GM12891 (cell line): ENCODE measurements at regions not wholly inside any gene's neighbourhood (a gene's known extent, or its start where the extent isn't known, plus 50 kb on each side); places are given as distances from the start of the nearest gene placed in this dataset.

ENCODE experiments used
- PAX5 ChIP-seq: IDR thresholded peaks from 2 replicates; pipeline ENCODE4 v1.6.1; 2011; ENCODE audit warnings: low read length, moderate library complexity, mild to moderate bottlenecking; ENCODE audit not compliant: insufficient read depth, severe bottlenecking
- POLR2A ChIP-seq: IDR thresholded peaks from 2 replicates; pipeline ENCODE4 v1.6.1; 2011; ENCODE audit warnings: low read depth, low read length, control low read depth
- POLR2AphosphoS5 ChIP-seq: IDR thresholded peaks from 2 replicates; pipeline ENCODE4 v1.6.1; 2011; ENCODE audit warnings: low read depth, low read length, control low read depth
- POU2F2 ChIP-seq: IDR thresholded peaks from 2 replicates; pipeline ENCODE4 v1.6.1; 2011; ENCODE audit warnings: low read depth, mild to moderate bottlenecking, control low read depth, low read length, moderate library complexity
- SPI1 ChIP-seq: IDR thresholded peaks from 2 replicates; pipeline ENCODE4 v1.6.1; 2011; ENCODE audit warnings: low read depth, low read length, control low read depth
- TAF1 ChIP-seq: IDR thresholded peaks from 2 replicates; pipeline ENCODE4 v1.6.1; 2011; ENCODE audit warnings: low read depth, low read length, control low read depth

DNA sequence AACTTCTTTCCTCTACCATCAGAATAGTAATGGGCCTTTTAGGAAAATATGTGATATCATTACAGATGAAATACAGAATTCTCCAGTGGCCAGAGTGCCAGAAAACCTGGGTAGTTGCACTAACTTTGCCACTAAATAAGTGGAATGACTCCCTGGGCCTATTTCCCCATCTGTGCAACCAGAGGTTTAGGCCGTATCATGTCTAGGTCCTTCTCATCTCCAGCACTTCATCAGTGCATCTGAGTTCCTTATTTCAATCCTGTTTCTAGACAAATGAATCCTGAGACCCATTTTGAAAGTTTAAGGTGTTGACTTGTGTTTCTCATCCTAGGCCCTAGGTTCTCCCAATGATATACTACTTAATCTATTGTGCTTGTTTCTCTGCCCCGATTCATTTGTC, 236.2 kb downstream of the CD83 start:
- TF ChIP-seq POLR2AphosphoS5: no peak
- TF ChIP-seq POLR2A: no peak
- no peak for TF ChIP-seq TAF1
- no peak for TF ChIP-seq SPI1
- no peak for TF ChIP-seq POU2F2
- no peak for TF ChIP-seq PAX5
